HG02571 (cell line): ENCODE measurements at regions not wholly inside any gene's neighbourhood (a gene's known extent, or its start where the extent isn't known, plus 50 kb on each side); places are given as distances from the start of the nearest gene placed in this dataset.
"Not testable (repeated sequence)": the region's sequence is repeated elsewhere in the genome, so short reads cannot be mapped to it uniquely, and the experiment has no call there.

Experiments
- ATAC-seq: cut with Tn5 transposase; IDR thresholded peaks from one replicate; pipeline ENCODE4 v1.9.1; 2021; ENCODE audit warnings: mild to moderate bottlenecking, moderate library complexity; ENCODE audit not compliant: unreplicated experiment

- no peak for ATAC-seq
Observed at GRCh38 chr6:4242601-4243000, 107.2 kb upstream of the ECI2 start.

DNA sequence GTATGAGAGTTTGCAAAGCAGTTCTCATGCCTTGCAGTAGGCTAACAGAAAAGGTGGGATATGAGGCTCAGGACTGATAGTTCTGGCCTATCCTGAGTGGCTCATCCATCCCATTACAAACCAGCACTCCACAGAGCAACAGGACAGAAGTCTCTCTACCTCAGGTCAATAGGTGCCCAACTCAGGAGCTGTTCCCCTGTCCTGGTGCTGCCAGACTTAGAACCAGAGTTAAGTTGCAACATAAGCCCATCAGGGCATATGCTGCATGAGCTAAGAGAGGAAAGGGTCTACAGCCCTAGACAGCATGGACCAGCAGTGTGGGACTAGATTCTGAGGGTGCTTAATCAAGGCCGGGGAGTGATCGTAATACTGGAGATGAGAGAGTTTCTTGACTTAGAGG is 104.8 kb upstream of the ECI2 start:
- ATAC-seq: no peak

GRCh38 chr6:4225161-4225872 is 89.9 kb upstream of the ECI2 start:
- no peak for ATAC-seq

DNA sequence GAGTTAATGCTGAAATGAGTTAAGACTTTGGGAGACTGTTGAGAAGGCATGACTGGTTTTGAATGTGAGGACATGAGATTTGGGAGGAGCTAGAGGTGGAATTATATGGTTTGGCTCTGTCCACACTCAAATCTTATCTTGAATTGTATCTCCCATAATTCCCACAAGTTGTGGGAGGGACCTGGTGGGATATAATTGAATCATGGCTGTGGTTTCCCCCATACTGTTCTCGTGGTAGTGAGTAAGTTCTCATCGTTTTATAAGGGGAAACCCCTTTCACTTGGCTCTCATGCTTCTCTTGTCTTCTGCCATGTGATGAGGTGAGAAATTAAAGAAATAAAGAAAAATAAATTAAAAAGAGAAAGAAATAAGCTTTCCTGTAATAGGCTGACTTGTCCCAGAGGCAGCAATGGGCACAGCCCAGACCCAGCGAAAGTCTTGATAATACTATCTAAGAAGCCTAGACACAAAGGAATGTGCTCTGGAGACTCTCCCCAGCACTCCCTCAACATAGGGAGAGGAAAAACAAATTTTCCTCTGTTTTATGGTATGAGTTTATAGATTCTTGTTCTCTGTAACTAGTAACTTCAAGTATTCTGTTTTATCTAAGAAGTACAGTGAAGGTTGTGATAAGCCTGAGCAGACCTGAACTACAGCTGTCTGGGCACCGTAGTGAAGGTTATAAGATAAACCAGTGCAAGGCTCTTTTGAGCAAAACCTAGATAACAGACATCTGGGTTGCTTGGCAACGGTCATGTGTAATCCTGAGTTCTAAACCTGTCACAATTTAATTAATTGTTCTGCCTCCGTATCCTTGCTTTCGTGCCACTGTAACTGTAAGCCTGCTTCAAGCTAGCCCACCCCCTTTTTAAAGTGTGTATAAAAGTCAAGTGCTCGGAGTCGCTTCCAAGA is 88.9 kb upstream of the ECI2 start:
- ATAC-seq: no peak

GRCh38 chr6:4220558-4220957 is 85.2 kb upstream of the ECI2 start:
- ATAC-seq: no peak

GRCh38 chr6:4218619-4219317 is 83.4 kb upstream of the ECI2 start:
- not testable (repeated sequence) for ATAC-seq

- ATAC-seq: no peak
Observed at GRCh38 chr6:4212588-4212987, 77.2 kb upstream of the ECI2 start.

- ATAC-seq: no peak
Observed at GRCh38 chr6:4210629-4211419, 75.4 kb upstream of the ECI2 start.

DNA sequence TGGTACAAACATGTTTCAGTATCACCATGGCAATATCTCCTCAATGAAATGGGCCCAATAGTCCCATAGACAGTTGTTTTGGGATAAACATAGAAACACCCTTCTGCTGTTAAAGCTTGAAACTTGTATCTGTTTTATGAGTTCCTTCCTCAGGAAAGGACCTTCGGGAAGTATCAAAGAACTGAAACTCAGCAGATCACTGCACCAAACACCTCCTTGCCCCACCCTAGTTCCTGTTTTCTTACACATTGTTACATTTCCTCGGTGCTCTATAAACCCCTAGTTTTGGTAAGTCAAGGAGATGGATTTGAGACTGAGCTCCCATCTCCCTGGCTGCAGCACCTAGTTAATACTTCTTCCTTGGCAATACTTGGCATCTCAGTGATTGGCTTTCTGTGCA is 73.8 kb upstream of the ECI2 start:
- no peak for ATAC-seq

DNA sequence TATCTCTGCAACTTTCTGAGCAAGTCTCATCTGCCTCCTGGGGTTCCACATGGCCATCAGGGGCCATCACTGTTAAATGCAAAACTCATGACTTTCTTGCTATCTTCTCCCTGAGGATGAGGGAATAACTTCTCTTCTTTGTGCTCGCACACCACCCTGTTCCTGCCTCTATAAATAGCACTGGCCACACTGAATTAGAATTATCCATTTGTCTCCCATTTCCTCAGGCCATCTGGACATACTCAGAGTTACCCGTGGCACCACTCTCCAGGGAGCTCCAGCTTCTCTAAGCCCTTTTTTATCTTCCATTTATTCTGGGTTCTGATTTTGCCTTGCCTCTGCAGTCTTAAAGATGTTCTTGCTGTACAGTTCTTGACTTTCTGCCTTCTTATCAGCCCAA is 72.8 kb upstream of the ECI2 start:
- no peak for ATAC-seq

DNA sequence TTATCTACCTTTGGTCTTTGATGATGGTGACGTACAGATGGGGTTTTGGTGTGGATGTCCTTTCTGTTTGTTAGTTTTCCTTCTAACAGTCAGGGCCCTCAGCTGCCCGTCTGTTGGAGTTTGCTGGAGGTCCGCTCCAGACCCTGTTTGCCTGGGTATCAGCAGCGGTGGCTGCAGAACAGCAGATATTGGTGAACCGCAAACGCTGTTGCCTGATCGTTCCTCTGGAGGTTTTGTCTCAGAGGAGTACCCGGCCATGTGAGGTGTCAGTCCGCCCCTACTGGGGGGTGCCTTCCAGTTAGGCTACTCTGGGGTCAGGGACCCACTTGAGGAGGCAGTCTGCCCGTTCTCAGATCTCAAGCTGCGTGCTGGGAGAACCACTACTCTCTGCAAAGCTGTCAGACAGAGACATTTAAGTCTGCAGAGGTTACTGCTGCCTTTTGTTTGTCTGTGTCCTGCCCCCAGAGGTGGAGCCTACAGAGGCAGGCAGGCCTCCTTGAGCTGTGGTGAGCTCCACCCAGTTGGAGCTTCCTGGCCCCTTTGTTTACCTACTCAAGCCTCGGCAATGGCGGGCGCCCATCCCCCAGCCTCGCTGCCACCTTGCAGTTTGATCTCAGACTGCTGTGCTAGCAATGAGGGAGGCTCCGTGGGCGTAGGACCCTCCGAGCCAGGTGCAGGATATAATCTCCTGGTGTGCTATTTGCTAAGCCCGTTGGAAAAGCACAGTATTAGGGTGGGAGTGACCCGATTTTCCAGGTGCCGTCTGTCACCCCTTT is 68.5 kb upstream of the ECI2 start:
- ATAC-seq: not testable (repeated sequence)

- no peak for ATAC-seq
Observed at GRCh38 chr6:4192627-4193026, 57.3 kb upstream of the ECI2 start.

- no peak for ATAC-seq
Observed at GRCh38 chr6:4192173-4192572, 56.8 kb upstream of the ECI2 start.

DNA sequence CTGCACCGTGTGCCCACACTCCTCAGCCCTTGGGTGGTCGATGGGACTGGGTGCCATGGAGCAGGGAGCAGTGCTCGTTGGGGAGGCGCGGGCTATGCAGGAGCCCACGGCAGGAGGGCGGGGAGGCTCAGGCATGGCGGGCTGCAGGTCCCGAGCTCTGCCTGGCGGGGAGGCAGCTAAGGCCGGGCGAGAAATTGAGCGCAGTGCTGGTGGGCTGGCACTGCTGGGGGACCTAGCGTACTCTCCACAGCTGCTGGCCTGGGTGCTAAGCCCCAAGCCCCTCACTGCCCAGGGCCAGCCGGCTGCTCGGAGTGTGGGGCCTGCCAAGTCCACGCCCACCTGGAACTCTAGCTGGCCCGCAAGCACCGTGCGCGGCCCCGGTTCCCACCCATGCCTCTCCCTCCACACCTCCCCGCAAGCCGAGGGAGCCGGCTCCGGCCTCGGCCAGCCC is 55.9 kb upstream of the ECI2 start:
- no peak for ATAC-seq

- no peak for ATAC-seq
Observed at GRCh38 chr6:4189249-4189648, 53.9 kb upstream of the ECI2 start.

DNA sequence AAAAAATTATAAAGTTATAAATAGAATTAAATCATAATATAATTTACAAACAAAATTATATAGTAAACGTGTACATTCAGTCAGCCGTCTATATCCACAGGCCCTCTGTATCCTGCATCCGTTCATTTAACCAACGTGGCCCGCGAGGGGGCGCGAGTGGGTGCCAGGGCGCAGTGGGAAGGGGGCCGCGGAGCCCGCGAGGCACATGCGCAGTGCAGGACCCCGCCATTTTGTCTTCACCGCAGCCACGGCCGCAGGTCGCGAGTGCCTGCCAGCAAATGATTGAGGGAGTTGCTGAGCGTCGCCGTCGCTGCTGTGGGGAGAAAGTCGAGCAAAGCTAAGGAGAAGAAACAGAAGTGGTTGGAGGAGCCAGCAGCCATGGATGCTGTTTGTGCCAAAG is 53.4 kb upstream of the ECI2 start:
- no peak for ATAC-seq

DNA sequence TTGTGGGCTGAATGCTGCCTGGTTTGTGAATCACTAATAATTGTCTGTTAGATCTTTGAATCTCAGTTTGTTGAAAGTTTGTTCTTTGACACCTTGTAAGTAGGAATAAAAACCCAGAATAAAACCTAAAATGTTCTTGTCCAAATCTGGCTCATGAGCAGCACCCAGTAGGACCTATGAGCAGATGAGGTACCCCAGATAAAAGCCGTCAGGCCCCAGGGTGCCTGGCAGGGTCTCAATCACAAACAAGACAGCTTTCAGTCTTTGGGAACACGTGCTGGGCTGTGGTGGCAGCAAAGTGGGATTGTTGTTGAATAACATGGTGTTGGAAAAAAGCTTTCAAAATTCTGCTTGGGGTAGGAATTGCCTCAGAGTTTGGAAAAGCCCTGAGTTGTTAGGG is 52.1 kb upstream of the ECI2 start:
- no peak for ATAC-seq

DNA sequence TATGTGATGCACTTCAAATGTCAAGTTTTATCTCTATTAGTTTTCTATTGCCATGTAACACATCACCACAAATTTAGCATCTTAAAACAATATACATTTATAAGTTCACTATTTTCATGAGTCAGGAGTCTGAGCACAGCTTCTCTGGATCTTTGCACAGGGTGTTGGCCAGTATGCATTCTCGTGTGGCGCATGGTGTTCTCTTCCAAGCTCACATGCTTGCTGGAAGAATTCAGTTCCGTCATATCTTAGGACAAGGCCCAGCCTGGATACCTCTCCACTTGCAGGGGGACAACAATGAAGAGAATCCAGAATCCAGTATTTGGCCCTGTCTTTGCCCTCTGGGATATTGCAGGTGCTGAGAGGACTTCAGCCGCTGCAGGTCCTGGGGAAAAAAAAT is 51.0 kb upstream of the ECI2 start:
- no peak for ATAC-seq

GRCh38 chr6:4185846-4186245 is 50.5 kb upstream of the ECI2 start:
- no peak for ATAC-seq

GRCh38 chr6:4185419-4185818 is 50.0 kb upstream of the ECI2 start:
- no peak for ATAC-seq
